ENCODE measurements at regions not wholly inside any gene's neighbourhood (a gene's known extent, or its start where the extent isn't known, plus 50 kb on each side); places are given as distances from the start of the nearest gene placed in this dataset.
"Not testable (repeated sequence)": the region's sequence is repeated elsewhere in the genome, so short reads cannot be mapped to it uniquely, and the experiment has no call there.

- Mint-ChIP-seq H3K27me3 (ENCODE audit: low read depth) (no peaks in the 10 kb centered on the region), H3K36me3 (ENCODE audit: insufficient read depth) (no peaks in the 10 kb centered on the region), H3K9me3 (peaks cover 9% of the 10 kb centered on the region), H3K4me3 (no peak overlapping the region), H3K4me1 (ENCODE audit: low read depth) (no peaks in the 10 kb centered on the region)
- DNase-seq, result no peak
- no peak for ATAC-seq
Observed at GRCh38 chr2:146540271-146540932, 1304.4 kb upstream of the ACVR2A start.

- ATAC-seq; H3K27me3 Mint-ChIP-seq (ENCODE audit: low read depth); H3K4me1 Mint-ChIP-seq (ENCODE audit: low read depth); H3K9me3 Mint-ChIP-seq; DNase-seq; H3K36me3 Mint-ChIP-seq (ENCODE audit: insufficient read depth); H3K4me3 Mint-ChIP-seq: not testable (repeated sequence)
Observed at GRCh38 chr2:146539739-146540138, 1305.1 kb upstream of the ACVR2A start.

GRCh38 chr2:146537477-146537876 is 1307.4 kb upstream of the ACVR2A start:
- DNase-seq (no peak), ATAC-seq (no peak)
- H3K4me1 Mint-ChIP-seq (ENCODE audit: low read depth), result no peaks in the 10 kb centered on the region
- no peak overlapping the region for H3K4me3 Mint-ChIP-seq
- no peaks in the 10 kb centered on the region for H3K36me3 Mint-ChIP-seq (ENCODE audit: insufficient read depth)
- H3K27me3 Mint-ChIP-seq (ENCODE audit: low read depth), result no peaks in the 10 kb centered on the region
- peaks cover 8% of the 10 kb centered on the region for H3K9me3 Mint-ChIP-seq

- no peaks in the 10 kb centered on the region for H3K27me3 Mint-ChIP-seq (ENCODE audit: low read depth)
- ATAC-seq (no peak), DNase-seq (no peak)
- H3K9me3 Mint-ChIP-seq, result peaks cover 1% of the 10 kb centered on the region
- no peaks in the 10 kb centered on the region for H3K4me1 Mint-ChIP-seq (ENCODE audit: low read depth)
- no peak overlapping the region for H3K4me3 Mint-ChIP-seq
- no peaks in the 10 kb centered on the region for H3K36me3 Mint-ChIP-seq (ENCODE audit: insufficient read depth)
Observed at GRCh38 chr2:146532509-146533147, 1312.2 kb upstream of the ACVR2A start.

- Mint-ChIP-seq H3K9me3 (no peaks in the 10 kb centered on the region), H3K4me3 (no peak overlapping the region), H3K36me3 (ENCODE audit: insufficient read depth) (no peaks in the 10 kb centered on the region), H3K27me3 (ENCODE audit: low read depth) (no peaks in the 10 kb centered on the region), H3K4me1 (ENCODE audit: low read depth) (no peaks in the 10 kb centered on the region)
- ATAC-seq, result no peak
- DNase-seq, result no peak
Observed at GRCh38 chr2:146532009-146532408, 1312.8 kb upstream of the ACVR2A start.

GRCh38 chr2:146530886-146531285 is 1313.9 kb upstream of the ACVR2A start:
- ATAC-seq, result no peak
- no peak overlapping the region for H3K4me3 Mint-ChIP-seq
- no peaks in the 10 kb centered on the region for H3K9me3 Mint-ChIP-seq
- DNase-seq, result no peak
- no peaks in the 10 kb centered on the region for H3K27me3 Mint-ChIP-seq (ENCODE audit: low read depth)
- no peaks in the 10 kb centered on the region for H3K36me3 Mint-ChIP-seq (ENCODE audit: insufficient read depth)
- H3K4me1 Mint-ChIP-seq (ENCODE audit: low read depth), result no peaks in the 10 kb centered on the region

- DNase-seq (no peak), ATAC-seq (no peak)
- Mint-ChIP-seq H3K9me3 (no peaks in the 10 kb centered on the region), H3K4me1 (ENCODE audit: low read depth) (no peaks in the 10 kb centered on the region), H3K36me3 (ENCODE audit: insufficient read depth) (no peaks in the 10 kb centered on the region), H3K4me3 (no peak overlapping the region), H3K27me3 (ENCODE audit: low read depth) (no peaks in the 10 kb centered on the region)
Observed at GRCh38 chr2:146527166-146527565, 1317.7 kb upstream of the ACVR2A start.

GRCh38 chr2:146523196-146523595 is 1321.6 kb upstream of the ACVR2A start:
- ATAC-seq (no peak), DNase-seq (no peak)
- no peaks in the 10 kb centered on the region for H3K36me3 Mint-ChIP-seq (ENCODE audit: insufficient read depth)
- no peaks in the 10 kb centered on the region for H3K4me1 Mint-ChIP-seq (ENCODE audit: low read depth)
- peaks cover 3% of the 10 kb centered on the region for H3K27me3 Mint-ChIP-seq (ENCODE audit: low read depth)
- no peaks in the 10 kb centered on the region for H3K9me3 Mint-ChIP-seq
- H3K4me3 Mint-ChIP-seq, result no peak overlapping the region

- H3K4me1 Mint-ChIP-seq (ENCODE audit: low read depth), result no peaks in the 10 kb centered on the region
- no peak for DNase-seq
- H3K9me3 Mint-ChIP-seq, result no peaks in the 10 kb centered on the region
- H3K4me3 Mint-ChIP-seq, result no peak overlapping the region
- H3K27me3 Mint-ChIP-seq (ENCODE audit: low read depth), result no peaks in the 10 kb centered on the region
- no peaks in the 10 kb centered on the region for H3K36me3 Mint-ChIP-seq (ENCODE audit: insufficient read depth)
- ATAC-seq, result no peak
Observed at GRCh38 chr2:146506851-146507250, 1338.0 kb upstream of the ACVR2A start.

GRCh38 chr2:146503366-146503765 is 1341.5 kb upstream of the ACVR2A start:
- ATAC-seq (no peak), DNase-seq (no peak)
- Mint-ChIP-seq H3K27me3 (ENCODE audit: low read depth) (no peaks in the 10 kb centered on the region), H3K4me3 (no peak overlapping the region), H3K36me3 (ENCODE audit: insufficient read depth) (no peaks in the 10 kb centered on the region), H3K4me1 (ENCODE audit: low read depth) (no peaks in the 10 kb centered on the region), H3K9me3 (no peaks in the 10 kb centered on the region)

GRCh38 chr2:146496248-146496647 is 1348.6 kb upstream of the ACVR2A start:
- ATAC-seq, result no peak
- H3K27me3 Mint-ChIP-seq (ENCODE audit: low read depth), result no peaks in the 10 kb centered on the region
- peaks cover 6% of the 10 kb centered on the region for H3K9me3 Mint-ChIP-seq

GRCh38 chr2:146489386-146489785 is 1355.4 kb upstream of the ACVR2A start:
- H3K4me3 Mint-ChIP-seq, result no peak overlapping the region
- ATAC-seq, result no peak
- no peaks in the 10 kb centered on the region for H3K9me3 Mint-ChIP-seq
- no peaks in the 10 kb centered on the region for H3K36me3 Mint-ChIP-seq (ENCODE audit: insufficient read depth)
- no peak for DNase-seq
- H3K4me1 Mint-ChIP-seq (ENCODE audit: low read depth), result no peaks in the 10 kb centered on the region
- H3K27me3 Mint-ChIP-seq (ENCODE audit: low read depth), result no peaks in the 10 kb centered on the region

More at GRCh38 chr2:146496248-146496647, 1348.6 kb upstream of the ACVR2A start:
- DNase-seq, result no peak
- Mint-ChIP-seq H3K4me1 (ENCODE audit: low read depth) (no peaks in the 10 kb centered on the region), H3K4me3 (no peak overlapping the region), H3K36me3 (ENCODE audit: insufficient read depth) (no peaks in the 10 kb centered on the region)

GRCh38 chr2:146481629-146482028 is 1363.2 kb upstream of the ACVR2A start:
- no peak for DNase-seq
- Mint-ChIP-seq H3K27me3 (ENCODE audit: low read depth) (no peaks in the 10 kb centered on the region), H3K9me3 (no peaks in the 10 kb centered on the region), H3K4me1 (ENCODE audit: low read depth) (no peaks in the 10 kb centered on the region), H3K4me3 (no peak overlapping the region), H3K36me3 (ENCODE audit: insufficient read depth) (no peaks in the 10 kb centered on the region)
- ATAC-seq, result no peak

GRCh38 chr2:146477383-146477782 is 1367.4 kb upstream of the ACVR2A start:
- Mint-ChIP-seq H3K36me3 (ENCODE audit: insufficient read depth) (no peaks in the 10 kb centered on the region), H3K27me3 (ENCODE audit: low read depth) (no peaks in the 10 kb centered on the region), H3K4me3 (no peak overlapping the region), H3K9me3 (no peaks in the 10 kb centered on the region), H3K4me1 (ENCODE audit: low read depth) (no peaks in the 10 kb centered on the region)
- no peak for DNase-seq
- ATAC-seq, result no peak

- H3K4me1 Mint-ChIP-seq (ENCODE audit: low read depth), result no peaks in the 10 kb centered on the region
- H3K36me3 Mint-ChIP-seq (ENCODE audit: insufficient read depth), result no peaks in the 10 kb centered on the region
- no peak overlapping the region for H3K4me3 Mint-ChIP-seq
- no peaks in the 10 kb centered on the region for H3K27me3 Mint-ChIP-seq (ENCODE audit: low read depth)
- H3K9me3 Mint-ChIP-seq, result no peaks in the 10 kb centered on the region
- no peak for ATAC-seq
- DNase-seq, result no peak
Observed at GRCh38 chr2:146468578-146468977, 1376.3 kb upstream of the ACVR2A start.
